Stimulated activated CD8-positive, alpha-beta memory T cell treated with anti-CD3 and anti-CD28 coated beads, Interleukin-4, amount 100 ng/mL, for 1 hour (primary cell): ENCODE measurements at regions not wholly inside any gene's neighbourhood (a gene's known extent, or its start where the extent isn't known, plus 50 kb on each side); places are given as distances from the start of the nearest gene placed in this dataset.

ENCODE experiments used
- DNase-seq, 2 donors: peaks; one replicate each; pipeline ENCODE4 v3.0.0-alpha.2; 2020; ENCODE audit warnings: low read depth in 2 of 2, low spot score in 1 of 2

DNA sequence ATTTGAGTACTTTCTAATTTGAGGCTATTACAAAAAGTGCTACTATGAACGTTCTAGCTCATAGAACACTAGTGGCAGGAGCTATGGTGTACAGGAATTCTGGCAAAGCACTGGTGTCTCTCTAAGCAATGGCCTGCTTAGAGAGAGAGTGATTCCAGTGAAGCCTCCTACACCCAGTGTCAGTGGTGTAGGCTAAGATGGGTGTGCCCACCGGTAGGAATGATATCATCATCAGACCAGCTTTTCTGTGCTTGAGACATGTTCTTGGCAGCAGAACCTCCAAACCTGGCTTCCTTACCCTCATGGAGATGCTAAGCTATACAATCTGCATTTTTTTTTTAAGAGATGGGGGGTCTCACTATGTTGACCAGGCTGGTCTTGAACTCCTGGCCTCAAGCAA is 370.3 kb downstream of the SOX9 start:
- DNase-seq: no peak

DNA sequence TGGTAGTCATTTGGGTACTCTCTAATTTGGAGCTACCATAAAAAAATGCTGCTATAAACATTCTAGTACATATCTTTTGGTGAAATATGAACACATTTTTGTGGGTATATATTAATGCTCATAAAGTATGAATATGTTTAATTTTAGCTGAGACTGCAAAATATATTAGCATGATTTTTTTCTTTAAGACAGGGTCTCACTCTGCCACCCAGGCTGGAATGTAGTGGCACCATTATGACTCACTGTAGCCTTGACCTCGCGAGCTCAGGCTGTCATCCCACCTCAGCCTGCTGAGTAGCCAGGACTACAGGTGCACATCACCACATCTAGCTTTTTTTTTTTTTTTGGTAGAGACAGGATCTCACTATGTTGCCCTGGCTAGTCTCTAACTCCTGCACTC is 371.7 kb downstream of the SOX9 start:
- DNase-seq: no peak

DNA sequence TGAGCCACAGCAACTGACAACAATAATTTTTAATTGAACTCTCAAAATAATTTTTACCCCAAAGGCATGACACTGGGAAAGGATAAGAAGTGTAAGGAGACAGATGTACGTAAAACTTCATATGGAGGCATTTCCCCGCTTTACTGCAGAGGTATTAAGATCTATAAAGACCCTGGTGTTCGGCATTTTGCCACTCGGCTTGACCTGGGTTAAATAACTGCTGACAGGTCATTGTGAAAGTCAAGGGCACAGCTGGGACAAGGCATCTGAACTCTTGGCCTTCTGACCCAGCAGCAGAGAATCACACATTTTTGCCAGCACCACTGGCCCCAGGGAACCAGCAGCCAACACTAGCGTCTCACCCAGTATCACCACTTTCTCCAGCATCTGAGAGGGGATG is 372.1 kb downstream of the SOX9 start:
- DNase-seq: no peak

DNA sequence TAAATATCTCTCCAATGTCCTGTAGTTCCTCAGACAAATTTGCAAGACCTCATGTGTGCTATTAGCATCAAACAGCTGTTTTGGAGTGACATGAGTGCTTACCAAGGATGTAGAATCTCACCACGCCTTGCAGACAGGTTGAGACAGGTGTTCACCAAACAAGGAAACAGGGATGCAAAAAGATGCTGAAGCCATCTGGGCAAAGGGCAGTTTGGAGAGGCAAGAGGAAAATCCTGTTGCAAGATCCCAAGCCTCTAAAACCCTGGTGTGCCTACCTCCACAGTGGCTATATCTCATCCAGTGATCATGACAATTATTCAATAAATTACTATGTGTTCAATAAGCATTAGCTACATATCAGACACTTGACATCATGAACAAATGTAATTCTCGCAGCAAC is 373.7 kb downstream of the SOX9 start:
- no peak for DNase-seq

DNA sequence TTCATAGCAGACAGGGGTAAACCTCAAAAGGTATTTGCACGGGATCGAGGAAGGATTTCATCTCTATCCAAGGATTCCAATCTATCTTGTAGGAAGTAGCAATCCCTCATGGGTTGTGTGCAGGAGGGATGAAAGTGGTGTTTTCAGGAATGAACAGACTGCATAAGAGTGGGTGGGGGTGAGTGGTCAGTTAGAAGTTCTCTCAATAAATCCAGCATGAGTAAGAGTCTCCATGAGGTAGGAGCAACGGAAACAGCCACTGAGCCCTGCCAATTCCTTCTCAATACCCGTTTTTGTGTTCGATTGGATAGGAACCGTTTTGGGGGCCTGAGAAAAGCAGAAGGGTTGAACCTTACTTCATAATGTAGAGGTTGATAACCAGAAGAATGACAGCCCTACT is 375.6 kb downstream of the SOX9 start:
- no peak for DNase-seq

DNA sequence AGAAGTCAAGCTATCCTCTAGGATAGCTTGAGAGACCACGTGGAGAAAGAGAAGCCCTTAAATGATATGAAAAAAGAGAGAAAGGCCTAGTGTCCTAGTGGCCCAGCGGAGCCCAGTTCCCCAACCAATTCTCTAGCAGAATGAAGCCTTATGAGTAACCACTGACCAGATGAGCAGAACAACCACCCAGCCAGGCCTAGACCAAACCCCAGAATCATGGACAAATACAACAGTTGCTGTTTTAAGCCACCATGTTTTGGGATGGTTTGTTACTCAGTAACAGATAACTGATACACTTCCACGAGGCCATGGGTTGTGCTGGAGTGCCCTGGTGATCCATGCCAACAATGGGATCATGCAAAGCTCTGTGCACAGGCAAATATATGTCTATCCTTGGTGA is 377.1 kb downstream of the SOX9 start:
- no peak for DNase-seq

DNA sequence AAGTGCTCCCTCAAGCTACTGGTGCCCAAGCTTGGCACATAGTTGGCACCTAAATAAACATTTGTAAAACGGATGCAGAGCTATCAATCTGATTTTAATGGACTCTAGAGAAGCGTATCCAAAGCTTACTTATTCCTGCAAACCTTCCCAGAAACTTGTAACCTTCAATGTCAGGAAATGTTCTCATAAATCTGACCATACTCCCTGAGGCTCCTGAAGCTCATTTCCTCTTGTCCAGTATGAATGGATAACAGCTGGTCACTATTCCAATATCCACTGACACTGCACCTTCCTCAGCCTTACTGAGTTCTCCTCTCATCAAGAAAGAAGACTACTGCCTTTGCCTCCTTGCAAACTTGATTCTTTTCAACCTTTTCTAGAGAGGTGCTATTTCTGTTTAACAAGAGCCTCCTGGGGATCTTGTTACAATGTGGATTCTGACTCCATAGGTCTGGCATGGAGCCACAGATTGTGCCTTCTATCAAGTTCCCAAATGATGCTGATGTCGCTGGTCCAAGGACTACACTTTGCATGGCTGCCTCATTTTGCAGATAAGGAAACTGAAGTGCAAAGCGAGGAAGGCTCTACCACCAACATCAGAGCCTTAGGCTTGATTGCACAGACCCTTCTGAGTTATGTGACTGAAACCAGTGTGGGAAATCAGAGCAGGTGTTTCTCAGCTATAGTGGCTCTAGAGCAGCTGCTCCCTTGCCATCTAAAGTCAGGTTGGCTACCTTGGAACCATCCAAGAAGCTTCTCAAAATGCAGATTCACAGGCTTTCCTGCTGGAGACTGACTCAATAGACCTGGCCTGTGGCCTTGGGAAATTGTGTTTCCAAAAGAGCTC is 377.8 kb downstream of the SOX9 start:
- DNase-seq: no peak

DNA sequence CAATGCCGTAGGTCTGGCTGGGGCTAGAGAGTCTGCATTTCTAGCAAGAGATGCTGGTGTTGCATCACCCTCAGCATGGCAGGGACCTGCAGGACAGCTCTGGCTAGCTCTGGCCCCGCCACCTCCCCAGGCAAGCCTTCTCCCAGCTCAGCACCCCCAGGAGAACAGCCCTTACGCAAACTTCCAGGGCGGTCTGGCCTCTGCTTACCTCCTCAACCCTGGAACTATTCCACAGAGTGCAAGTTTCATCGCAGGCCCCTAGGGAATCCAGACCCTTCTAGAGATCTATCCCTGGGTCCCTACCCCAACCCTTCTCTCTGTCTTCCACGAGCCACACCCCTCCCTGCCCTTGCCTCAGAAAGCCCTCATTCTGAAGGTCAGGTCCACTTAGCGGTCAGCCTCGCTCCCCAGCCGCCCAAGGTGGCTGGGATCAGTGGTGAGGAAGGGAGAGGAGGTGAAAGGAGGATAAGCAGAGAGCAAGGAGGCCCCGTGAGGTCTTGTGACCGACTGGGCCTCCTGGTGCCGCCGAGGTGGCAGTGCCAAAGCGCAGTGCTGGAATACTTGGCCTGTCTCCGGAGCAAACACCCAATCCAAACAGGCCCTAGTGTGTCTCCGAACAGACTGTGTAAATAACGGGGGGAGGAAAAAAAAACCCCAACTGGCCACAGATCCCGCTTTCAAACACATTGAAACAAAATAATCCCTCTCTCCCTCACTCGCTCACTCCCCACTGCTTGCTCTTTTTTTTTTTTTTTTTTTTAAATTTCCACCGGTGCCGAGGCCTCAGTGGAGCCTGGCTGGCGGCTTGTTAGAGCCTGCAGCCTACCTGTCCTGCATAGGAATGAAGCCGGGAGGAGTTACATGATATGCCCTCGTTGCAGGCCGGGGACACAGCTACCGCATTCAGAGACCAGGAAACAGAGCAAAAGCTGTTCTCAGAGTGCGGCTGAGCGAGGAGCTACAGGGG is 380.9 kb downstream of the SOX9 start:
- no peak for DNase-seq

DNA sequence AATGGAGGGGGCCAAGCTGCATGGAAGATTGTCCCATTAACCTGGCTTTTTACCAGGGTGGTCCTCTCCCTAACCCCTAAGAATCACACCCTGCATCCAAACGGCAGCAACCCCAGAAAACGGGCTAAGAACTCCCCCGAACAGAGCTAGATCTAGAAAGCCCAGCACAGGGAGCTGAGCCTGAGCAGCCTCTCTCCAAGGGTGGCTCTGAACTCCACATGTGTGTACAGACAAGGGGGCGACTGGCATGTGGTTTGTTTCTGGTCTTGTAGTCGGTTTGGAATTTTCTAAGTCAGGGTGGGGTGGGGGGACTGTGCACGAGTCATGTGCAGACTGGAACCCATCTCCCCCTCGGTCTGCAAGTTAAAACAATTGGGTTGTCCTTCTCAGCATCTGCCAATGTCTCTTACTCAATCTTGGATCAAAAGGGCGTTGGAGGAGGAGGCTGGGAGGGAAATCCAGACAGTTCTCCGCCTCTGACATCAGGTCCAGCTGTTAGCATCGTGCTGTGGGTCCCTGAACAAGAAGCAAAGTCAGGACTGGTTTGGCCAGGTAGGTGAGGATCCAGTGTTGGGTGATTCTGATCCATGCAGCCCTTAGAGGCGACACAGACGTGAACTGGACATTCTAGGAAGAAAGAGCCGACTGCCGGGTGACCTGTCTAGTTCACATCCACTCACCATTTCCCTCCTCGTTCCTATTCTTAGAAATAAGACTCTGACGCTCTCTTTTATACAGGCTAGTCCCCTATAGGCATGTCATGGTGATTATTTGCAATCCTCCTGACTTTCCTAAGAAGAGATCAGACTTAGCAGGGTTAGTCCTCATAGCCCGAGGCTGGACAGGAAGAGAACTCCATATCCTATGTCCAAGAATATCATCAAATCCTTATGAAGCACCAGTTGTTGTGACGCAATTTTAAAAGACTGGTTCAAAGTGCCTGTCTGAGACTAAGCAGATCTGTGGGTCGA is 381.8 kb downstream of the SOX9 start:
- DNase-seq: no peak

DNA sequence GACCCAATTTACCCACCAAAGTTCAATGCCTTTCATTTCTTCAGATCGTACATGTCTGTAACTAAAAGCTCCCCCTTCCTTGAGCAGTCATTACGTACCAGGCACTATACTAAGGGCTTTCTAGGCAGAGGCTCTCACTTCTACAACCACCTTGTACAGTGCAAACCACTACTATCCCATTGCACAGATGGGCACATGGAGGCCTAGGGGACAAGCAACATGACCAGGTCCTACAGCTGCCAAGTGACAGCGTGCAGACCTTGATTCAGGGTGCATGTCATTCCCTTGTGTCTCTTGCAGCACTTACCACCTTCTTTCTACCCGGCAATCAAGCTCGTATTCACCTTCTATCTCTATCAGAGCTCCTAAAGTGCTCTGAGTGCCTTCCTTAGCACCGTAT is 382.7 kb downstream of the SOX9 start:
- DNase-seq: no peak

DNA sequence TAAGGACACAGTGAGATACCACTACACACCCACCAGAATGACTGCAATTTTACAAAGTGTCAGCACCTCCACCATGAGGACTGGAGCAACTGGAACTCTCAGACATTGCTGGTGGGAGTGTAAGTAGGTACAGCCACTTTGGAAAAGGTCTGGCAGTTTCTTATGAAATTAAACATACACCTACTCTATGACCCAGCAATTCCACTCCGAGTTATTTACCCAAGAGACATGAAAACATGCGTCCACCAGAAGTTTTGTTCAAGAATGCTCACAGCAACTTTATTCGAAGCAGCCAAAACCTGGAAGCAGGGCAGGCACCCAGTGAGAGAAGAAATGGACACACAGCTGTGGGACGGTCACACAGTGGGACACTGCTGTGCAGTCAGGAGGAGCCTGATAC is 384.0 kb downstream of the SOX9 start:
- DNase-seq: no peak

DNA sequence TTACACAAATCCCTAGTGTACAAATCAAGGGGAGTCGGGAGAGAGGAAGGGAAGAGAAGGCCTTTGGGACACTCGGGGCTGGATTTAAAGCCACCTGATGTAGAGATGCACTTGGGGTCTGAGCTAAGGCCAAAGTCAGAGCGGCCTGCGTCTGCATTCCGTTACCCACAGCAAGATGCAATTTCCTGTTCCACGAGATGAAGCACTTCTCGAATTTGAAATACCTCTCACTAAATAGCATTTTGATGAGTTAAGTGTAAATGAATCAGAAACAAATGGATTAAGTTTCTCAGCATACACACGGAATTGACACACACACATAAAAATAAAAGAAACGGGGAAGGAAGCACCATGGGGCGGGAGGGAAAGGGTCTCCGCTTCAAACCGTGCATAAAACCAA is 386.0 kb downstream of the SOX9 start:
- DNase-seq: no peak

DNA sequence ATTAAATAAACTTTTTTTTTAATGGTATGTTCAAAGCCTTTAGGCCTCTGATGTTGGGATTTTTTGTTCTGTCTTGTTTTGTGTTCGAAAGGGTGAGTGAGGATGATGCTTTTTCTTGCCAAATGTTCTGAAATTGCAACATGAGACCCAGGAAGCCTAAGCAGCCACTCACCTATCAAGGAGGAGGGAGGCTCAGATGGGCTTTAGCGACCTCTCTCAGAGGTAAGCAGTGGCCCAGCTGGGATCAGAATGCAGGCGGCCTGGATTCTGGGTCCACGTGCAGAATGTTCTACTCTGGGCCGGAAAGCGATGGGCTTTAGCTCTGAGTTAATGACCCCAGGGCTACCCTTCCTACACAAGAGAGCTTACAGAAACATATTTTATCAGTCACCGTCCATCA is 386.6 kb downstream of the SOX9 start:
- no peak for DNase-seq

DNA sequence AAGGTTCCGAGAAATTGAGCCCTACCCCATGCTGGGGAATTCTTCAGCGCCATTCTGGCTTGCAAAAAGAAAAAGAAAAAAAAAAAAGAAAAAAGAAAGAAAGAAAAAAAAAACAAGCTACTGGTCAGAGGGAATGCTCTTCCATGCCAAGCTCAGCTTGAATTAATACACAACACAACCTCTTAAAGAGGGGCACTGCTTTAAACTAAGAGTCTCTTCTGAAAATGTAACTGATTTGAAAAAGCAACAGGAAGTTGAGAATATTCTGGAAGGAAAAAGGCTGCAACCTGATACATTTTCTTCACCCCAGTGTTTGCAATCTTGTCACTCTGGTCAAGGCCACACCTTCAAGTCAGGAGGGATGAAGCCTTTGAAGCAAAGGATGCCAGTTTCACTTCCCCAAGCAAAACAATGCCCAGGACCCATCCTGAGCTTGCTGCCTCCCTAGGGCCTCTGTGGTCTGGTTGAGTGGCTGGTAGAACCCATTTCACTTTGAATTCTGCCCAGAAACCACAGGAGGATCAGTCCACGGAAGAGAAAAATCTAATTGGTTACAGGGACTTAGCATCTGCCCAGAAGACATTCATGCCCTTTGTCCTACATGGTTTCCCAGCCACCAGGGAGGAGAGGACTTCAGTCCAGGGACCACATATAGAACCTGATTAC is 389.7 kb downstream of the SOX9 start:
- DNase-seq: no peak

DNA sequence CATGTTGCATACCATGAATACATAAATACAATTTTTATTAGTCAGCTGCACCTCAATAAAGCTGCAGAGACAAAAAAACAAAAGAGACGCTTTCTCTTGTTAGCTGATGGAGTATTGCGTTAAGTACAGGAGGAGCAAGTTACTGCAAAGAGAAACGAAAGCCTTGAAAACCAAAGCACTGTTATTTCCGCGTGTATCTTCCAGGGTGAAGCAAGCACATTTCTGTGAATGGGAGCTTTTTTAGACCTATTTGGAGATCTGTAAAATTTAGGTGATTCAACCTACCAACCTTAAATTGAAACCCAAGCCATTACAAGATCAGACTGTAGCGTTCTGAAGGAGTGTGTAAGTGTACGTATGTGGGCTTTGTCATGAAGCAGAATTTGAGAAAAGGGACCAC is 390.4 kb downstream of the SOX9 start:
- DNase-seq: no peak

DNA sequence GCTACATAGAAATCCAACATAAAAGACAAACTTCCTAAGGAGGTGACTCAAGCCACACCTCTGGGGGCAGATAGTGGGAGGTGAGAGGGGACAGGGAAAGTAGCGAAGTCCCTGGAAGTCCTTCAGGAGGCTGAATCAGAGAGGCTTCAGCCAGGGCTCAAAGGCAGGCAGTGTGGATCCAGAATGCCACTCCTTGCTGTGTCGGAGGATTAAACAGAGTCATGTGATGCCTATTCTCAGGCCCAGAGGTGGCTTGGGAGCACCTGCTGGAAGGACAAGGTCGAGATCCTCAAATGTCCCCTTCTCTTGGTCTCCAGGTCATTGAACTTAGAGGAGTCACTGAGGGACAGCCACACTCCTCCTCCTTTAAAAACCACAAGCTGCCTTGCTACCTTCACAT is 391.1 kb downstream of the SOX9 start:
- no peak for DNase-seq

DNA sequence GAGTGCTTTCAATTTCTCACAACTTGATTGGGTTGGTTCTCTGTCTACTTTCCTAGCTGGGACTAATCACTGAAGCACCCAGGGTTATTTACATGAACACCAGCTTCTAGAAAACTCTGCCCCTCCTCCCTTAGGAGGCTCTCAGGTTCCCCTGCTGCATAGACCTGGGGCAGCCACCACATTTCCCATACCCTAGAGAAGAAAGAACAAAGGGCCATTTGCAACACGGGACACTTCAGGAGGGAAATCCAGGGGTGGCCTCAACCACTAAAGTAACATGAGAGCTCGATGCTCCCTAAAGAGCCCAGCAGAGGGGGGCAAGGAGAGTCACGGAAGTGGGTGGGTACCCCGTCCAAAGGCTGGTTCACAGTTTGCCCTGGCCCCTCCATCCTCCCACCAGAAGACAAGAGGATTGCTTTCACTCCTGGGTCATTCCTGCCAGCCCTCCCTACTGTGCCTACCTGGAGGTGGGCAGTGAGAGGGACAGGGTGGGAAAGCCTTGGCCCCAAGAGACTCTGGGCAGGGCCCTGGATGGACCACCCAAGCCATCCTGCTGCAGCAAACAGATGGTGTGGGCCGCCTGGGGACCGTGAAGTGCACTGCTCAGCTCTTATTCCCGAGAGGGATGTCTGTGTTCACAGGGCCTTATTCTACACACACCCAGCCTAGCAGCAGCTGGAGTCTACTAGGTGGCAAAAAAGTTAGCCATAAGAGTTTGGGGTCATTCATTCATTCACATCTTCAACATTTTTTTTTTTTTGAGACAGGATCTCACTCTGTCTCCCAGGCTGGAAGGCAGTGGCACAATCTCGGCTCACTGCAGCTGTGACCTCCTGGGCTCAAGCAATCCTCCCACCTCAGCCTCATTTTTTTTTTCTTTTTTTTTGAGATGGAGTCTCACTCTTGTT is 392.1 kb downstream of the SOX9 start:
- no peak for DNase-seq

DNA sequence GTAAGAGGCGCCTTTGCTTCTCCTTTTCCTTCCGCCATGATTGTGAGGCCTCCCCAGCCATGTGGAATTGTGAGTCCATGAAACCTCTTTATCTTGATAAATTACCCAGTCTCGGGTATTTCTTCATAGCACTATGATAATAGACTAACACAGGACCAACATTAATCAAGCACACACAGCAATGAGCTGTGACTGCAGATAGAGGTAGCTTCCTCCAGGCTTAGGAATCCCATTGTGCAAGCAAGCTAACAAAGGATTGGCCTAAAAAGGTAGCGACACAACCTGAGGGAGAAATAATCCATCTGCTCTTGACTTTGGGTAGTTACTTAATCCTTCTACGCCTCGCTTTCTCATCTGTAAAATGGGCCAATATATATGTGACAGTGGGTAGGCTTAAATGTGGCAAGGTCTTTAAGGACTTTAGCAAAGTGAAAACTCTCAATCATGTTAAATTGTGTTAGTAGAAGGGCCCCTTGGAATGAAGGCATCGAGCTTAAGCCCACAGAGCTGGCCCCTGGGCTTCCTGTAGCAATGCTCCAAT is 393.6 kb downstream of the SOX9 start:
- no peak for DNase-seq

DNA sequence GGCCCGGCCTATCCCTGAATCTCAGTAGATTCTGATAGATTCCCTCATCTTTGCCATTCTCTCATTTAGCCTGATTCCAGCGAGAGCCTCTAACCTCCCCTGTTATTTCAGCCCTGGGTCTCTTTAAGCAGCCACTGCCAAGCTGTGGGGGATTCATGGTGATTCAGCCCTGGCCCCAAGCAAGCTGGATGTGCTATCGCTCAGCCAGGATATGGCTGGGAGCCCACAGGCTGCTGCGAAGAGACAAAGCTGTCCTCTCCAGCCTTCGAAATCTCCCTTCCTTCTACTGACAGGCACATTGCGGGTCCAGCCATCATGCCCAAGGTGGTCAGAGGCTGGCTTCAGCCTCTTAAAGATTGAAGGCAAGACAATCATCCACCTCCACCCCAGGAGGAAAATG is 394.1 kb downstream of the SOX9 start:
- no peak for DNase-seq
